ENCODE measurements at regions not wholly inside any gene's neighbourhood (a gene's known extent, or its start where the extent isn't known, plus 50 kb on each side); places are given as distances from the start of the nearest gene placed in this dataset.

GRCh38 chr4:143016171-143016570, 168.5 kb upstream of the USP38 start (continued):
- TF ChIP-seq RFX5 (IDR thresholded peaks at IDR 0.05; ENCODE audit: low read depth, low read length) = no peak

GRCh38 chr4:143017210-143017609, 167.5 kb upstream of the USP38 start:
- POLR2A ChIA-PET = no interaction called here
- Histone ChIP-seq H3K9me3 (replicated peaks; ENCODE audit: control insufficient read depth, insufficient read depth, low read length) (no peaks in the 10 kb centered on the region; the same call in 2 of the 3 replicates), H3K4me1 (ENCODE audit: control insufficient read depth, insufficient read depth, low read length) (peaks cover 4% of the 10 kb centered on the region), H3K27me3 (replicated peaks in 1 of 2; ENCODE audit: control insufficient read depth in 2 of 2, insufficient read depth in 2 of 2, low read length in 1 of 2) (no peaks in the 10 kb centered on the region), H3K79me2 (ENCODE audit: control insufficient read depth, insufficient read depth, low read length) (no peaks in the 10 kb centered on the region), H4K20me1 (ENCODE audit: control insufficient read depth, insufficient read depth) (no peaks in the 10 kb centered on the region), H3K27ac (ENCODE audit: control insufficient read depth, insufficient read depth) (no peak overlapping the region), H3K36me3 (ENCODE audit: control insufficient read depth in 2 of 2, insufficient read depth in 2 of 2, low read length in 1 of 2) (no peaks in the 10 kb centered on the region), H3K4me2 (ENCODE audit: control insufficient read depth, insufficient read depth) (no peak overlapping the region), H2AFZ (ENCODE audit: control insufficient read depth, low read depth, low read length) (no peak overlapping the region), H3K9ac (ENCODE audit: control insufficient read depth, insufficient read depth, low read length) (no peak overlapping the region), H3K4me3 (no peak overlapping the region)
- RAD21 ChIA-PET (ENCODE audit: unreplicated experiment) = no interaction called here
- BruUV-seq (replicated peaks) = no TSS peak
- intact Hi-C loops (cut with micrococcal nuclease; ENCODE audit: unreplicated experiment) (no loop called here), in situ Hi-C loops (cut with MboI) (no loop called here)
- TF ChIP-seq HDAC2 (IDR thresholded peaks at IDR 0.05) (no peak), IRF5 (IDR thresholded peaks at IDR 0.05; ENCODE audit: borderline replicate concordance) (no peak), BMI1 (IDR thresholded peaks at IDR 0.05; ENCODE audit: borderline replicate concordance) (no peak), ZBED1 (IDR thresholded peaks at IDR 0.05; ENCODE audit: borderline replicate concordance) (no peak), LARP7 (IDR thresholded peaks at IDR 0.05) (no peak), PBX3 (IDR thresholded peaks at IDR 0.05; ENCODE audit: insufficient replicate concordance, low read depth, low read length) (no peak), HDAC6 (IDR thresholded peaks at IDR 0.05; ENCODE audit: unreplicated experiment) (no peak), CTCF (IDR thresholded peaks at IDR 0.05 in 2 of 3, conservative IDR thresholded peaks at IDR 0.05 in 1 of 3; ENCODE audit: control insufficient read depth in 2 of 3, extremely low read depth in 1 of 3, insufficient read depth in 1 of 3, low read depth in 3 of 3, low read length in 3 of 3) (no peak), IRF3 (IDR thresholded peaks at IDR 0.05) (no peak)
- CTCF ChIA-PET = interaction anchor here (0.6 kb wide), 1 partner anchor 487 kb away, joined by 3 read pairs; no protein-coding TSS in a partner anchor
- FAIRE-seq (no peak), DNase-seq (ENCODE audit: low read depth, low spot score) (no peak), ATAC-seq (no peak)
- 2% methylated on average over 3 of the region's 3 CpGs for WGBS (ENCODE audit: insufficient coverage, insufficient replicate concordance, low lambda C conversion rate, missing lambda C conversion rate)
- SMC1A ChIA-PET (ENCODE audit: uncharacterized antibody, unreplicated experiment) = no interaction called here
